Omental fat pad (tissue), 3 donors: ENCODE measurements at regions not wholly inside any gene's neighbourhood (a gene's known extent, or its start where the extent isn't known, plus 50 kb on each side); places are given as distances from the start of the nearest gene placed in this dataset.
A peak's percentile ranks its signal among the peaks of the same experiment; 100 is the strongest.

Experiments
- ATAC-seq: fragments of 150-250 bp; one replicate; pipeline ENCODE4 v1.9.1; 2016; ENCODE audit warnings: mild to moderate bottlenecking, moderate library complexity; ENCODE audit not compliant: low FRiP score
- DNase-seq: peaks from one replicate; pipeline ENCODE4 v3.0.0-alpha.2; 2019; ENCODE audit warnings: low spot score
- CTCF ChIP-seq, 3 donors: fragments of 450-650 bp; IDR thresholded peaks; one replicate each; pipeline ENCODE4 v1.5.1; 2016 to 2017; ENCODE audit warnings: antibody characterized with exemption in 3 of 3, mild to moderate bottlenecking in 3 of 3, moderate library complexity in 2 of 3

- no peak for TF ChIP-seq CTCF (IDR thresholded peaks at IDR 0.05)
- DNase-seq (no peak), ATAC-seq (no peak)
Observed at GRCh38 chr6:9564021-9564420, 850.9 kb downstream of the TFAP2A start.

GRCh38 chr6:9563568-9563967 lies 851.3 kb downstream of the TFAP2A start:
- TF ChIP-seq CTCF (IDR thresholded peaks at IDR 0.05), result no peak

GRCh38 chr6:9554806-9555205 lies 860.1 kb downstream of the TFAP2A start:
- no peak for ATAC-seq
- no peak for TF ChIP-seq CTCF (IDR thresholded peaks at IDR 0.05)
- DNase-seq, result no peak

More at GRCh38 chr6:9563568-9563967, 851.3 kb downstream of the TFAP2A start:
- DNase-seq, result no peak
- no peak for ATAC-seq

- DNase-seq (no peak), ATAC-seq (no peak)
Observed at GRCh38 chr6:9554323-9554722, 860.6 kb downstream of the TFAP2A start.

GRCh38 chr6:9553002-9553401 lies 861.9 kb downstream of the TFAP2A start:
- no peak for TF ChIP-seq CTCF (IDR thresholded peaks at IDR 0.05)
- DNase-seq, result no peak
- no peak for ATAC-seq

More at GRCh38 chr6:9554323-9554722, 860.6 kb downstream of the TFAP2A start:
- no peak for TF ChIP-seq CTCF (IDR thresholded peaks at IDR 0.05)

- TF ChIP-seq CTCF (IDR thresholded peaks at IDR 0.05), result no peak
- ATAC-seq (no peak), DNase-seq (no peak)
Observed at GRCh38 chr6:9543649-9544048, 871.2 kb downstream of the TFAP2A start.

GRCh38 chr6:9540534-9541126 lies 874.2 kb downstream of the TFAP2A start:
- no peak for TF ChIP-seq CTCF (IDR thresholded peaks at IDR 0.05)
- no peak for DNase-seq
- ATAC-seq, result peak; percentile 73
